ENCODE measurements at regions not wholly inside any gene's neighbourhood (a gene's known extent, or its start where the extent isn't known, plus 50 kb on each side); places are given as distances from the start of the nearest gene placed in this dataset.

DNA sequence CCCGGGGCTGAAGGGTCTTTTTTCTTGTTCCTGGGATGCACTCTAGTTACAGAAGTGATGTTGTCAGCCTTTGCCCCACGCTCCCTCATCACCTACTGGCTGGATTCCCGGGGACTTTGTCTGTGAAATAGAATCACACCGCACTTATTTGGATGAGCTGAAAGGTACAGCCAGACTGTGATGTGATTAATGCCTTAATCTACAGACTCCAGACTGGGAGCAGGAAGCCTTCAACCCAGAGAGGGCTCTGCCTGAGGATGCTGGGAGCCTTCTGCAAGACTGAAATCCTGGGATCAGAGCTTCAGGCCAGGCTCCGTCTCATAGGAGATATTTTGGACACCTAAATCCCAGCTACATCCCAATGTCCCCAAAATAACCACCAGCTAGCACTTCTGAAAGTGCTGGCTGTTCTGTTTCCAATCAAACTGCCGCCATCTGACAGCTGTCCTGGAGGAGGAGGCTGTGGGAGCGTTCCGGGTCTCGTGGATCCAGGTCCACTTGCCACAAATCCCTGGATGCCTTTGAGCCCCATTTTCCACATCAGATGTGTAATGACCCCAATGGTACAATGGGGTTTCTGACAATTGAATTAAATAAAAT, 688.5 kb downstream of the TBC1D22A start:
- no peak for DNase-seq

DNA sequence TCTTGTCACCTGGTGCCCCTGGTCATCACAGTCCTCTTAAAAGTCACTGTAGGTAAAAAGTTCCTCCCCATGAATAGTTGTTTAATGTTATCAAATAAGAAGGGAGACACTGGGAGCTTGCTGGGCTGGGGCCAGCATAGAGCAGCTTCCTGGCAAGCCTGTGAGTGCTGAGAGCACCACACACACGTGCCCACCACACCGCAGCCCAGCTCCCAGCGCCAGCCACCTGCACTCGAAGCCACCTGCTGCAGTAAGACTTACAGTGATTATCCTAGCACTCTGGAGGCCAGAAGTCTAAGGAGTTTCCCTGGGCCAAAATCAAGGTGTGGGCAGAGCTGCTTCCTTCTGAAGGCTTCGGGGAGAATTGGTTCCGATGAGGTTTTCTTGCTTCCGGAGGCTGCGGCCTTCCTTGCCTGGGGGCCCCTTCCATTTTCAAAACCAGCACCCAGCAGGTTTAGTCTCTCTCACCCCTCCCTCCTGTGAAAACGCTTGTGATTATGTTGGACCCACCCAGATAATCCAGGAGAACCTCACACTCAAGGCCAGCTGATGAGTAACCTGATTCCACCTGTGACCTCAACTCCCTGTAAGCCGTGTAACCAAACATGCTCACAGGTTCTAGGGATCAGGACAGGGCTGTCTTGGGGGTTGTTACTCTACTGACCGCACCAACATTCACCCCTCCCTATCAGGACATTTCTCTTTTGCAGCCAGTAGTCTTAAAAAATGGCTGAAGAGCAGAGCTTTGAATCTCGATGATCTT, 687.2 kb downstream of the TBC1D22A start:
- DNase-seq, result no peak

DNA sequence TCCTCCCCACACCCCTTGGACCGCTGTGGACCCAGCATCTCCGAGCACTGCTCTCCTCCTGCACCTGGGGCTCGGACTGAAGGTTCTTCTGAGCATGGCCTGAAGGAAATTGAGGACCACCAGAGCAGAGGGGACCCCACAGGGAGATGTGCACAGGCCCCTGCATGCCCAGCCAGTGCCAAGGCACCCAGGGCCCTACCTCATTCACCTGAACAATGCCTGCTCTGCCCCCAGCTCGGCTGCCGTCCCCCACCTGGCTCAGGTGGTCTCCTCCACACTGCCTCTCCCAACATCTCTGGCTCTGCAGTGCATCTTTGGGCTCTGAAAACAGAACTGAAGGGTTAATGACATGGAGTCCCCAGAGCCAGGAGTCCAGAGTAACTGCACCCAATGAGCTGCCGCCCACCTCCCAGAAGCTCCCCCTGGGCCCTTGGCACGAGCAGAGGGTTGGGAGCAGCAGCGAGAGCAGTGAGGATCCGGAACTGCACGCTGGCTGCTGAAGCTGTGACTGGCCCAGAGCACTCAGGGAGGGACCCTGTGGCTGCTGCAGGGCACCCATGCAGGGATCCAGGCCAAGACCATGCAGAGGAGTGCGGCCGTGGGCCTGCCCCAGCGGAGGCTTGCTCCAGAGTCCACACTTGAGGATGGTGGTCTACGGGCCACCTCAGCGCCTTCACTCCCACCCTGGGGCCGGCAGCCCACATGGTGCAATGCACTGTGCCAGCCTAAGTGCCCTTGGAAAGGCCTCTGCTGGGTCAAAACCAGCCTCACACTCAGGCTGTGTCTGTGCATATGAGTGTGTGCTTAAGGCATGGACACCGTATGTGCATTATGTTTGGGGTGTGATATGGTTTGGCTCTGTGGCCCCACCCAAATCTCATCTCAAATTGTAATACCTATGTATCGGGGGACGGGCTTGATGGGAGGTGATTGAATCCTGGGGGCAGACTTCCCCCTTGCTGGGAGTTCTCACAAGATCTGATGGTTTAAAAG, 686.1 kb downstream of the TBC1D22A start:
- no peak for DNase-seq

DNA sequence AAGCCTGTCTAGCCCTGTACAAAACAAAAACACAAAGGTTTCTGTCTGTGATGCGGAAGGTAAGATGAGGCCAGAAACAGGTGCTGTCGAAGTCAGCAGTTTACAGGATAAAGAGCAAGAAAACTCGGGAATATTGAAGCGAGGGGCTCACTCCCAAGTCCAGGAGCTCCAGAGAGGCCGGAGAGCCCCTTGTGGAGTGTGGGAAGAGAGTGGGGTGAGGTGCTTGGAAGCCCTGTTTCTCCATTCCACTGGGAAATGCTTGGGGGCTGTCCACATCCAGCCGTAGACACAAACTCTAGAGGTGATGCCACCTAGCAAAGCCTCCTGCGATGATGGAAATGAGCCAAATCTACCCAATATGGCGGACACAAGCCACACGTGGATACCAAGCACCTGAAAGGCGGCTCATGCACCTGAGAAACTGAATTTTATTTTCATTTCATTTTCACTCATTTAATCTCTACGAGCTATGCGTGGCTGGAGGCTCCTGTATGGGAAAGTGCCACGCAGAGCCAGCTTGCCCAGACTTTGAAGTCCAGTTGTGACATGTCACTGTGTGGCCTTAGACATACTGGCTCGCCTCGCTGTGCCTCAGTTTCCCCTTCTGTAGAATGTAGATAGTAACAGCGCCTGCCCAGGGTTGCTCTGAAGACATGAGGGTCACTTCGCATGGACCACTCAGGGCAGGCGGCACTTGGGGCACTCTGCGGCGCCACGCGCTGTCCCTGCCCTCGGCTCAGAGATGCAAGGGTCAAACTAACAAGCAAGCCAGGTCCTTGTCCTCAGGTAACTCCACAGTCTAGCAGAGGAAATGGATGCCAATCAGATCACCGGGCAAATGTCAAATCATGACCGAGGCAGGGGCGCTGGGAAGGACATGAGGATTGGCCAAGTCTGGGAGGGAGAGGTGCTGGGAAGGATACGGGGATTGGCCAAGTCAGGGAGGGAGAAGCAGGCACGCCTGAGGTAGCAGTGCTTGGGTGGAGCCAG, 684.7 kb downstream of the TBC1D22A start:
- DNase-seq, result no peak

DNA sequence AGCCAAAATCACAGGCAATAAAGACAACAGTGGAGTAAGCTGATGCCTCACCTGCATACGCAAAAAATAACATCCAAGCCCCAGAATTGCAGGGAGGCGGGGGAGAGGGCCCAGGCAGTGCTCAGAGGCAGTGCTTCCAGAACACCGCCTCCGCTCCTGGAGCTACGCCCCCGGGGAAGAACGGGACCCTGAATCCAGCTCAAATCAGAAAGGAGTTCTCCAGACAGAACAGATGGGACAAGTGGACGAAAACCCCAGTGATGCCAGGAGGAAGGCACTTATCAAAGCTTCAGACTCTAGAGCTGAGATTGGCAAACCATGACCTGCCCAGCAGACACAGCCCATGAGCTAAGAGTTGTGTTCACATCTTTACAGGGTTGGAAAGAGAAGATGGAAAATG, 683.9 kb downstream of the TBC1D22A start:
- no peak for DNase-seq

DNA sequence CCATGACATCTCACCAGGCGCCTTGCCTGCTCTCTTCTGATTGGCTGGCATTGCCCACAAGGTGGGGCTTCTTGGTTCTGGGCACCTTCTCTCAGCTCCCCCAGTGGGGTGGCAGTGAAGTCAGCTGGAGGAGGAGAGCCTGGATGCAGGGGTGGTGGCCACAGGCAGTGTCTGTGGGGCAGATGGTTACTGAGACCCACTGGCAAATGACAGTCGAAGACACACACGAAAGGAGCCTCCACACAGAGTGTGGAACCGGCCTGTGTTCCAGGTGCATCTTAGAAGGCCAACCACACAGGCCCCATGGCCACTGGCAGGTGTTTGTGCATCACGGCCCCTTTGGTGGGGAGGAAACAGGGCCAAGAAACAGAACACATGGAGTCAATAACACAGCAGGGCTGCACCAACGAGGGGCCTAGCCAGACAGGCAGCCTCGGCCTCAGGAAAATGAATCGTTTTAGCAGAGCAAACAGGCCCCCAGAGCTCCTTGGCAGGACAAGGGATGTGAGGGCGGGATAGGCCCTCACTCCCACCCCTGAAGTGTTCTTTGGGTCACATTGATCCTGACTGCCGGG, 683.4 kb downstream of the TBC1D22A start:
- DNase-seq, result no peak

DNA sequence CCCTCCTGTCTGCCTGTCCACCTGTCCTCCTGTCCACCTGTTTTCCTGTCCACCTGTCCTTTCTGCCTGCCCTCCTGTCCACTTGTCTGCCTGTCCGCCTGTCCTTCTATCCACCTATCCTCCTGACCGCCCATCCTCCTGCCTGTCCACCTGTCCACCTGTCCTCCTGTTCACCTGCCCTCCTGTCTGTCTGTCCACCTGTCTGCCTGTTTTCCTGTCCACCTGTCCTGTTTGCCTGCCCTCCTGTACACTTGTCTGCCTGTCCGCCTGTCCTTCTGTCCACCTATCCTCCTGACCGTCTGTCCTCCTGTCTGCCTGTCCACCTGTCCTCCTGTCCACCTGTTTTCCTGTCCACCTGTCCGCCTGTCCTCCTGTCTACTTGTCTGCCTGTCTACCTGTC, 682.8 kb downstream of the TBC1D22A start:
- DNase-seq, result no peak

DNA sequence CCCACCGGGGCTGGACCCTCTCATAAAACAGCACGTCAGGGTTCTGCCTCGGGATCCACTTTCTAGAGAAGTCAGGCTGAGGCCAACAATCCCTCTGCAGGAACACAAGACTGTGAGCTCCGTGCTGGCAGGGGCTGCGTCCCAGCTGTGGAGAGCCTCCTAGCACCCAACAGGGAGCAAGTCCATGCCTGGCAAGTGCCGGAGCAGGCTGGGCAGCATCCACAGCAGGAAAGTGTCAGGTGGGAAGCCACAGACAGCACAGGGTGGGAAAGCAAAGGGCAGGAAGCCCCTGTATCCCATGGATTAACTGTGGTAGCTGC, 682.3 kb downstream of the TBC1D22A start:
- no peak for DNase-seq

DNA sequence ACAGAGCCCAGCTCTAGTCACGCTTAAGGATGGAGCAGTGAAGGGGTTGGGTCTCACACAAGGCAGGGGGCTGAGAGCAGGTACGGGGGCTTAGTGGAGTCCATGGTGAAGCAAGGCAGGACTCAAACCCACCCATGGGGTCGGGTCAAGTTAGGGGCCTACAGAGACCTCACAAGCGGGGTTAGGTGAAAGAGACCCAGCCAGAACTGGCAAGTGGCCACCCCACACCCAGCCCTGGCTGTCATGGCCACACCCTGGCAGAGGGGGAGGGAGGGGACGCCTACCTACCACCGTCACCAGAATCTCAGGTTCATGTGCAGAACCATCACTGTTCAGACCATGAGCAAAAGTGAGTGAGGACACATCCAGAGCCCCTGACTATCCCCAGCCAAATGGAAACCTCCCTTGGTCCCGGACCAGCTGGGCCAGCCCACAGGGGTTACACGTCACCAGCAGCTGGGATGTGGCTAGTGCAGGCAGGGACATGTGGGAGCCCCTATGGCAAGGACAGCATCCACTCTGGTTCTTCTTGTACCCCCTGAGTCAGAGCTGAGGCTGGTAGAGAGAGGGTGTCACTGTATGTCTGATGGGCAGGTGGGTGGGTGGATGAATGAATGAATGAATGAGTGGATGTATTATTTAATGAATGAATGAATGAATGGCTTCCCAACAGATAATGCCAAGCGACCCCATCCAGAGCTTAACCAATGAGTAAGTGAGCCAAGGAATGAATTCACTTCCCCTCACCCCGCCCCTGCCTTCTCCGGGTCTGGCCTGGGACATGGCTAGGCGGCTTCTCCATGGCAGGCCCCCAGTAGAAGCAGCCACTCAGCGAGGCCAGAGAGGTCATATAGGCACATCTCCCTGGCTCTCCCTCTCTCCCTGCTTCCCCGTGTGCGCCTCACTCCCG, 681.6 kb downstream of the TBC1D22A start:
- no peak for DNase-seq

DNA sequence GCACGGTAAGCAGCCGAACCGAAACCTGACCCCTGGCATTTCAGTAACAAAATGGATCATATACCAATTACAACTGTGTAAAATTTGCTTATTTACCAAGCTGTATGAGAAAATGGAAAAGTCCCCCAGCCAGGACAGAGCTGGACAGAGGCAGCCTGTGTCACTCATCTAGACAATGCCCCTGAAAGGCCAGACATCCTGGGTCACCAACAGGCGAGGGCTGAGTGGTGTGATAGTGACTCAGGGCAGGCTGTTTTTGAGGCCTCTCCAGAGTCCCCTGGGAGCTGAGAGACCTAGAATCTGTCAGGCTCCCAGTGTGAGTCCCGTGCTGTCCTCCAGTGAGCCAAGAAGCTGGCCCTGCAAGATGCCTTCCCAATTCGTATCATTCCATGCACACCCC, 680.4 kb downstream of the TBC1D22A start:
- DNase-seq, result no peak

DNA sequence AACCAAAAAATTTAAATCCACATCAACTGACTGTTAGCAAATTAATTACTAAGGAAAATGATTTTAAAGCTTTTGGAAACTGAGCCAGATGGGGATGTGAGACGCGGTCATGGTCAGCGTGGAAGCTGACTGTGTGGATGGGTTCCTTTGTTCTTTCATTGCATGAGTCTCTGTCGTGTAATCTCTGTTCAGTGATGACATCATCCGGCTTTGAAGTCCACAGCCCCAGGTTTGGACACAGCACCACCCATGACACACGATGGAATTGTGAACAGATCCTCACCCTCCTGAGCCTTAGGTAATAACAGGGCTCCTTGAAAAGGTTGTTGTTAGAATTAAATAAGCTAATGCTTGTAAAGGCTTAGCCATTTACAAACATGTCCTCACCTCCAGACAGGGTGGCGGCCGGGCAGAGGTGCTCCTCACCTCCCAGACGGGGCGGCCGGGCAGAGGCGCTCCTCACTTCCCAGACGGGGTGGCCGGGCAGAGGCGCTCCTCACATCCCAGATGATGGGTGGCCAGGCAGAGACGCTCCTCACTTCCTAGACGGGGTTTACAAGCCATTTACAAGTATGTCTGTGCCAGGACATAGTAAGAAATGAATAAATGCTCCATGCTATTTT, 677.3 kb downstream of the TBC1D22A start:
- no peak for DNase-seq

DNA sequence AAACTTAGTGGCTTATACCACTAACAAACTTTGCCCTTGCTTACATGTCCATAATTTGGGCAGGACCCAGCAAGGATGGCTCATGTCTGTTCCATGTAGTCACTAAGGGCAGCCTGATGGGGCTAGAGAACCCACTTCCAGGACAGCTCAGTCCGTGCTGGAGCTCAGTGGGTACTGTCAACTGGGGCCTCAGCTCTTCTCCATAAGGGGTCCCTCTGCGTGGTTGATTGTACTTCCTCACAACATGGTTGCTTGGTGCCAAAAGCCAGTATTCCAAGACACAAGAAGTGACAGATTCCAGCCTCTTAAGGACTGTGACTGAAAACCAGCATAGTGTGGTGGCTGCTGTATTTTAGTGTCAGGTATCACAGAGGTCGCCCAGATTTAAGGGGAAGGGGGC, 675.2 kb downstream of the TBC1D22A start:
- no peak for DNase-seq

DNA sequence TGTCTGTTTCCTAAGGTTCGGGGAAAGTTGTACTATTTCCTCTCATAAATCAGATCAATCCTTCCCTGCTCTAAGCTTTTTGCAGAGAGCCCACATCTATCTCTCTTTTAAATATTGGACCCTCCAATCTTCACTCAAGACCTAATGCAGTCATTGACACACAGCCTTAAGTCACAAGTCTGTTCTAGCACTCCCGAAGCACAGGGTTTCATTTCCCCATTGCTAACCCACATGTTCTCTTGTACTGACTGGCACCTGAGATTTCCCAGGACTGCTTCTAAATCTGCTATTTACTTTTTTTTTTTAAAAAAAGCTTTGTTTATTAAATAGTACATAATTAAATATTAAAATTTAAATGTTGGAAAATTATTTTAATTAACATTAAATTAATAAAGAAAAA, 674.7 kb downstream of the TBC1D22A start:
- DNase-seq, result no peak

DNA sequence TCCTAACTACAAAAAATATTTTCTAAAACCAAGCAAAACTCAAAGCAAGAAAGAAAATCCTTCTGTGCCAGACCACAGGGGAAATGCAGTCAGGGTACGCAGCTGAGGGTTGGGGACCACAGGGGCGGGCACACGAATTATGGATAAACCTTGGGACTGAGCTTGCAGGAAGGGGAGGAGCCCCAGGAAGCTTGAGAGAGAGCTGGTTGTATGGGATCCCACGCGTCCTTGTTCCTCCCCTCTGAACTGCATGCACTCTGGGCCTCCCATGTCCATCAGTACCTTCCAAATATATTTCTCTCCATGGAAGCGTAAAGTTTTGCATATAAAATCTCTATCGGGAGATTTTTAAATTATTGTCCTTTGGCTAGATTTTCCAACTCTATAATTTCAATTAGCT, 673.4 kb downstream of the TBC1D22A start:
- no peak for DNase-seq

DNA sequence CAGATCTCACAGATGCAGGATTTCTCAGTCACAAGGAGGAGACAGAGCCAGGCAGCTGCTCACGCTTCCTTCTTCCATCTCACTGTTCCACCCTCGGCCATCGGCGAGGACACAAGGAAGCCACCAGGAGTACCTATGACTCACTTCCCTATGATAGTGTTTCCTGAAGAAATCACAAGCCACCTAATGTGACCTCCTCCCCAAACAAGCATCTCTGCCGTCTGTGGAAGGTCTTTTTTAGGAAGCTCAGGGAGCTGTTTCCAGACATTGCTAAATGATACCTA, 672.7 kb downstream of the TBC1D22A start:
- no peak for DNase-seq

DNA sequence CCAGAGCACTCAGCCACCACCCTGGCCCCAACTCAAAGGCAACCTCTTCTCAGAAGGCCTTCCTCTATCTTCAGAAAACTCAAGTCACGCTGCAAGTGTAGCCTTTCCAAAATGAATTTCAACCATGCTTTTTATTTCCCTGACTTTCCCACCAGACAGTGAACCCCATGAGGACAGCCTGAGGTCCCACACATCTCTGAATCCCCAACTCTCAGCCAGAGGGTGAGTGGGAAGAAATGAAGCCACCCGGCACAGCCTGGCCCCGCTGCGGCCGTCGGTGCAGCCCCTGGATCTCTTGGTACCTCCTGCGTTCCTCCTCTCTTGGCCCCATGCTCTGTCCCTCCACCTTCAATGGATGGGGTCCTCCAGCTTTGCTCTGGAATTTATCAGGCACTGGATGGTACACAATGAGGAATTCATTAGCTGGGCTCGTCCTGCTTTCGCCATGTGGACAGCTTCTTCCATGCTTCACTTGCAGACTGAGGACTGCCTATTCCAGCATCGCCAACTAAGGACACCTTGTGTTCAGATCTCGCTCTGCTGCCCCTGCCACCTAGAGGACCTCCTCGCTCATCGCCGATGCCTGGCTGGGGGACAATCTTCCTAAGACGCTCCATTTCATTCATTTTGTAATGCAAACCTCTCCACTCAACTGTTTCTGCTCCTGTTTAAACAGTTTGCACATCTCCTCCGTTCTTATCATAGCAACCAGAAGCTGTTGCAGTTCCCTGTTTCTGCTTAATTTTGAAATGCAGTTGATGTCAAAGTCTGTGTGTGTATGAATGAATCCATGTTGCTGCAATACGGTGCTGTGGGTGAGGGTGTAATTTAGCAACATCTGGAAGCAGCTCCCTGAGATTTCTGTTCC, 672.1 kb downstream of the TBC1D22A start:
- no peak for DNase-seq

DNA sequence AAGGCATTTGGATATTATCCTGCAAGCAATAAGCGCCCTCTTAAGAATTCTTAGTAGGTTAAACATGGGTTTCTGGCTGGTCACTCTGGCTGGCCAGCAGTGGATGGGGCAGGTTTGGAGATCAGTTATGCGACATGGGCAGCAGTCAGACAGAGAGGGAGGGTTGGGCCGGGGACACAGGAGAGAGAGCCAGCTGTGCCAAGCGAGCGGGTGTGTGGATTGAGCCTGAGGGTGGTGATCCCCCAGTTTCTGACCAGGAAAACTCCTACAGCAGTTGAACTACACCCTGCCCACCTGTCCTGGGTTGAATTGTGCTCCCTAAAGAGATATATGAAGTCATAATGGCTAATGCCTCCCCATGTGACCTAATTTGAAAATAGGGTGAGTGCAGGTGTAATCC, 671.2 kb downstream of the TBC1D22A start:
- no peak for DNase-seq

DNA sequence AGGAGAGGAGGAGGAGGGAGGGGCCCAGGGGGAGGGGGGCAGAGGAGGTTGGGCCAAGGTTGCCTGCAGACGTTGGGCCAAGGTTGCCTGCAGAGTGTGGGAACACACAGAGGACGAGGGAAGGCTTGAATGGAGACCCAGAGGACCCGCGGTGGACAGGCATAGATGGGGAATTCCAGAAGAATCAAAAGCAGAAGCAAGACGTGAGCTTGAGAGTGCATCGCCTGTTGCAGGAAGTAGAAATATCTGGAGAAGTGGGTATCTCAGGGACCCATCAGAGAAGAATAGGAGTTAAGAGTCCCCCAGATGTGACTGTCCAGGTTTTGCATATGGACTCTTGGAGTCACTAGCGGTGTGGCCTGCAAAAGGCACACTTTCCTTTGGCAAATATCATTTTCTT, 670.2 kb downstream of the TBC1D22A start:
- DNase-seq, result no peak

DNA sequence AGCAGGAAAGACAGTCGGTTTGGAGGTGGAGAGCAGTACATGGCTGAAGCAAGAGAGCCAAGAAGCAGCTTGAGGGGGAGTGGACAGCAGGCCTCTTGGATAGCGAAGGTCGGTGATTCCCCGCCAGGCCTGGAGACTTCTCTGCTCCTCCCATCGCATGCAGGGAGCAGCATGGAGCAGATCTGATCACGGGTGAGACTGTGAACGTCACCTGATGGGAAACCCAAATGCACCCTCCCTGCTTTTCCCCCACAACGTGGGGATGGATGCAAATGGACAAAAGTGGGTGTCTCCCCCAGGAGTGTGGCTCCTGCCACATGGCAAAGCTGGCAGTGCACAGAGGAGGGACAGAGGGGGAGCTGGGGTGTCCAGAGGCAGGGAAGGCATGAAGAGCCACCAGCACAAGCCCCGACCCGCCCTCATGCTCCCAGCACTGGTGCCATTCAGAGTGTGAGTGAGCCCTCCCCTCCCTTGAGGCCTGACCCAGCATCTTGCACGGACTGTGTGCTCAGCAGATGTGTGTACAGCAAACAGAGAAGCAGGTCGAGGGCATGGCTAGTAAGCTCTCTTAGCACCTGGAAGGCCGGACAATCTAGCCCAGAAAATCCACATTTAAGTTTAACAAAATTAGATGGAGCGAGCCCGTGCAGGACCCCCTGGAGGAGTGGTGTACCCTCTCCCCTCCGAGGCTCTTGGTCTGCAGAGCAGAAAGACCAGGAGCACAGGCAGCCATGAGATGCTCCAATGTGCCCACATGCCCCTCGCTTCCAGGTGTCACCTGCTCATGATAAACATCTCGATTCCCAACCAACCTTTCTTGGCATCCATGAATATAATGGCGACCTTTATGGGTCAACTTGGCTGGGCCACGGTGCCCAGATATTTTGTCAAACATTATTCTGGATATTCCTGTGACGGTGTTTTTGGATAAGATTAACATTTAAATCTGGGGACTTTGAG, 661.7 kb downstream of the TBC1D22A start:
- DNase-seq, result no peak
